B cell (primary cell): ENCODE measurements at regions not wholly inside any gene's neighbourhood (a gene's known extent, or its start where the extent isn't known, plus 50 kb on each side); places are given as distances from the start of the nearest gene placed in this dataset.

Experiments
- ATAC-seq: fragments of 200-7000 bp; cut with Tn5 transposase; one replicate; pipeline ENCODE4 v1.10.0; 2021; ENCODE audit warnings: low read depth, mild to moderate bottlenecking, moderate number of reproducible peaks, moderate library complexity
- CTCF ChIA-PET: fragments of 350-600 bp; sonication (Branson Sonifier 250); formaldehyde crosslinking; loops from one replicate; lab custom pipeline; 2021; ENCODE audit warnings: antibody characterized with exemption, inconsistent platforms; lab: Charles Lee
- POLR2A ChIA-PET: fragments of 350-600 bp; sonication (Branson Sonifier 250); formaldehyde crosslinking; loops from one replicate; lab custom pipeline; 2021; ENCODE audit warnings: antibody characterized with exemption; lab: Charles Lee
- DNase-seq: peaks from one replicate; pipeline ENCODE4 v3.0.0; 2013
- H2AFZ ChIP-seq: 2 replicates; pipeline ENCODE4 v1.6.1; 2012; ENCODE audit warnings: mild to moderate bottlenecking, low read depth, low read length; ENCODE audit not compliant: insufficient read depth, poor library complexity, severe bottlenecking
- H3K27ac ChIP-seq, 2 donors: 1 replicate in 1 of 2; 2 replicates in 1 of 2; pipeline ENCODE4 v1.5.1; 2012 to 2013; ENCODE audit warnings: low read length in 2 of 2, mild to moderate bottlenecking in 2 of 2, moderate library complexity in 1 of 2
- H3K27me3 ChIP-seq, 4 experiments: fragments of 200-600 bp in 1 of 4; sonication (generic) in 1 of 4; replicated peaks in 1 of 4; 1 replicate in 2 of 4; 2 replicates in 2 of 4; pipeline versions ENCODE4 v1.6.1 to v1.7.0; 2013 to 2016; ENCODE audit warnings: low read length in 3 of 4, mild to moderate bottlenecking in 2 of 4, mixed read lengths in 1 of 4, moderate library complexity in 1 of 4; ENCODE audit not compliant: insufficient read depth in 4 of 4, control insufficient read depth in 3 of 4; ENCODE audit errors: control extremely low read depth in 1 of 4
- H3K36me3 ChIP-seq, 2 experiments: replicated peaks in 1 of 2; 1 replicate in 1 of 2; 2 replicates in 1 of 2; pipeline versions ENCODE4 v1.6.1 to v1.7.1; 2013; ENCODE audit warnings: low read length in 1 of 2; ENCODE audit not compliant: insufficient read depth in 2 of 2, control insufficient read depth in 1 of 2; ENCODE audit errors: control extremely low read depth in 1 of 2, extremely low read depth in 1 of 2
- H3K4me1 ChIP-seq, 2 donors: fragments of 200-600 bp in 1 of 2; sonication (generic) in 1 of 2; 1 replicate in 1 of 2; 2 replicates in 1 of 2; pipeline versions ENCODE4 v1.5.1 to v1.6.1; 2013 to 2017; ENCODE audit warnings: low read length in 2 of 2; ENCODE audit not compliant: control insufficient read depth in 2 of 2, insufficient read depth in 2 of 2
- H3K4me2 ChIP-seq: replicated peaks from 2 replicates; pipeline ENCODE3; 2012; ENCODE audit warnings: mild to moderate bottlenecking, low read depth, low read length; ENCODE audit not compliant: poor library complexity, severe bottlenecking
- H3K4me3 ChIP-seq, 5 experiments: fragments of 200-600 bp in 1 of 5; sonication (generic) in 1 of 5; 1 replicate in 3 of 5; 2 replicates in 2 of 5; pipeline versions ENCODE4 v1.5.1 to v1.7.0; 2011 to 2016; ENCODE audit warnings: low read length in 4 of 5, mild to moderate bottlenecking in 4 of 5, low read depth in 2 of 5, control low read depth in 1 of 5, moderate library complexity in 1 of 5; ENCODE audit not compliant: insufficient read depth in 1 of 5; ENCODE audit errors: control extremely low read depth in 1 of 5, extremely low read depth in 1 of 5
- H3K79me2 ChIP-seq: fragments of 200-600 bp; sonication (generic); one replicate; pipeline ENCODE4 v1.6.0; 2016; ENCODE audit warnings: low read length; ENCODE audit not compliant: control insufficient read depth, insufficient read depth
- H3K9ac ChIP-seq: fragments of 200-600 bp; sonication (generic); 2 replicates; pipeline ENCODE4 v1.6.1; 2017; ENCODE audit warnings: mild to moderate bottlenecking, low read length, moderate library complexity
- H3K9me3 ChIP-seq, 3 donors: one replicate each; pipeline versions ENCODE4 v1.6.1 to v1.7.1; 2013; ENCODE audit warnings: low read length in 2 of 3; ENCODE audit not compliant: control insufficient read depth in 2 of 3, insufficient read depth in 1 of 3; ENCODE audit errors: control extremely low read depth in 1 of 3
- H4K20me1 ChIP-seq: 2 replicates; pipeline ENCODE4 v1.6.0; 2012; ENCODE audit warnings: mild to moderate bottlenecking, low read length; ENCODE audit not compliant: insufficient read depth, control insufficient read depth, poor library complexity, severe bottlenecking
- H3K27ac Mint-ChIP-seq: one replicate; pipeline ENCODE4 v1.8.0; 2021; ENCODE audit warnings: mixed read lengths
- H3K27me3 Mint-ChIP-seq: one replicate; pipeline ENCODE4 v1.8.0; 2021; ENCODE audit warnings: mixed read lengths
- H3K4me1 Mint-ChIP-seq: one replicate; pipeline ENCODE4 v1.8.0; 2021; ENCODE audit warnings: mixed read lengths
- H3K4me3 Mint-ChIP-seq: one replicate; pipeline ENCODE4 v1.8.0; 2021; ENCODE audit warnings: mixed read lengths
- H3K9me3 Mint-ChIP-seq: one replicate; pipeline ENCODE4 v1.8.0; 2022; ENCODE audit warnings: mixed read lengths; ENCODE audit not compliant: insufficient read depth
- CTCF ChIP-seq: fragments of 200-600 bp; IDR thresholded peaks from one replicate; pipeline ENCODE4 v1.8.0; 2022; ENCODE audit warnings: antibody characterized with exemption, mild to moderate bottlenecking
- EZH2 ChIP-seq: IDR thresholded peaks from 2 replicates; pipeline ENCODE4 v1.6.1; 2012; ENCODE audit warnings: borderline replicate concordance, low read depth, mild to moderate bottlenecking, moderate library complexity, low read length; ENCODE audit not compliant: insufficient read depth, poor library complexity, severe bottlenecking
- WGBS: methylation state at CpG from one replicate; pipeline ENCODE4 v1.1.5; 2013; ENCODE audit warnings: missing lambda C conversion rate; ENCODE audit not compliant: insufficient coverage; 5-methylcytosine and 5-hydroxymethylcytosine counted together
- intact Hi-C: fragments of 100-400 bp; cut with micrococcal nuclease; formaldehyde crosslinking; loops from one replicate; pipeline ENCODE4 v1.10.0; 2022

DNA sequence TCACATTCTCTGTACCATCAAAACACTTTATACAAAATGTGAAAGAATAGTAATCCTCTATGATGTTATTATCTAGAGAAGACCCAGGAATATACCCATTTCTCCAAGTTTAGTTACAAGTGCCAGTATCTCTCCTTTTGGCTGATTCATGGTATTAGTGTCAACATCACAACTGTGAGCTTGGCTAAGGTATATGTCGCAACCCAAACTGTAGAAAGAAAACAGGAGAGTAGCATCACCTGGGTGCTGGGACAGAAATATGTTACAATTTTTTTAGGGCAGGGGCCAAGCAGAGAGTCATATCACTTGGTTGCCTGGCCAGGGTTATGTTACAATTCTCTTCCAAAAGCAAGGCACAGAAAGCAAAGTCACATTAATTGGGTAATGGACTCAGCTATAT, 127.2 kb upstream of the ZNF91 start:
- H3K4me1 ChIP-seq = no peaks in the 10 kb centered on the region
- no peak overlapping the region for H3K4me3 ChIP-seq
- no peaks in the 10 kb centered on the region for H3K9me3 ChIP-seq
- intact Hi-C loops = no loop called here
- no peak overlapping the region for H3K9ac ChIP-seq
- DNase-seq (no peak), ATAC-seq (no peak)
- POLR2A ChIA-PET = no interaction called here
- no peaks in the 10 kb centered on the region for H4K20me1 ChIP-seq
- H3K27ac ChIP-seq = no peak overlapping the region
- no peaks in the 10 kb centered on the region for H3K27me3 ChIP-seq
- Mint-ChIP-seq H3K4me3 (no peak overlapping the region), H3K27me3 (no peaks in the 10 kb centered on the region), H3K27ac (no peak overlapping the region), H3K4me1 (no peaks in the 10 kb centered on the region), H3K9me3 (peaks cover 4% of the 10 kb centered on the region)
- H3K79me2 ChIP-seq = no peaks in the 10 kb centered on the region
- H2AFZ ChIP-seq = no peak overlapping the region
- no peaks in the 10 kb centered on the region for H3K36me3 ChIP-seq
- TF ChIP-seq EZH2 (no peak), CTCF (no peak)
- WGBS = 100% methylated on average over 1 of the region's 1 CpG
- H3K4me2 ChIP-seq = no peak overlapping the region
- CTCF ChIA-PET = no interaction called here

GRCh38 chr19:23521471-23521870, 126.2 kb upstream of the ZNF91 start:
- no peak overlapping the region for H3K9ac ChIP-seq
- H3K27me3 Mint-ChIP-seq = no peaks in the 10 kb centered on the region
- intact Hi-C loops = no loop called here
- ChIA-PET POLR2A (no interaction called here), CTCF (no interaction called here)
- H3K9me3 ChIP-seq = no peaks in the 10 kb centered on the region
- H3K79me2 ChIP-seq = no peaks in the 10 kb centered on the region
- H3K4me1 ChIP-seq = no peaks in the 10 kb centered on the region
- H3K4me2 ChIP-seq = no peak overlapping the region
- DNase-seq = no peak
- WGBS = 100% methylated on average over 1 of the region's 1 CpG
- ATAC-seq = no peak
- no peaks in the 10 kb centered on the region for H4K20me1 ChIP-seq
- H3K36me3 ChIP-seq = no peaks in the 10 kb centered on the region
- H3K27me3 ChIP-seq = no peaks in the 10 kb centered on the region
- no peak overlapping the region for H3K4me3 Mint-ChIP-seq
- H3K4me3 ChIP-seq = no peak overlapping the region
- H3K9me3 Mint-ChIP-seq = no peaks in the 10 kb centered on the region
- no peak overlapping the region for H3K27ac Mint-ChIP-seq
- H3K4me1 Mint-ChIP-seq = no peaks in the 10 kb centered on the region
- no peak overlapping the region for H2AFZ ChIP-seq
- TF ChIP-seq EZH2 (no peak), CTCF (no peak)
- no peak overlapping the region for H3K27ac ChIP-seq
